ENCODE measurements at regions not wholly inside any gene's neighbourhood (a gene's known extent, or its start where the extent isn't known, plus 50 kb on each side); places are given as distances from the start of the nearest gene placed in this dataset.

- CTCF ChIA-PET: no interaction called here
Observed at GRCh38 chr5:5615569-5615968, 193.1 kb downstream of the ICE1 start.

GRCh38 chr5:5613261-5613990 is 190.9 kb downstream of the ICE1 start:
- TF ChIP-seq MYC (IDR thresholded peaks at IDR 0.05; ENCODE audit: low read depth, low read length) (no peak), JUN (IDR thresholded peaks at IDR 0.05; ENCODE audit: borderline replicate concordance, insufficient read depth, insufficient read length, low read depth) (no peak)
- no peak overlapping the region for H3K27ac ChIP-seq (ENCODE audit: insufficient read depth, low read depth, low read length)
- dilution Hi-C loops (cut with MboI; ENCODE audit: extremely low pct_ligation_motif_present, low sequenced_read_pairs): no loop called here

More at GRCh38 chr5:5615569-5615968, 193.1 kb downstream of the ICE1 start:
- H2AFZ ChIP-seq (ENCODE audit: low read depth, low read length): no peak overlapping the region
- BruUV-seq (replicated peaks): no TSS peak
- no peak overlapping the region for H3K27ac ChIP-seq (ENCODE audit: insufficient read depth, low read depth, low read length)
- no peaks in the 10 kb centered on the region for H3K9me1 ChIP-seq (replicated peaks; ENCODE audit: control insufficient read depth, extremely low read depth, insufficient read depth, low read length)
- no peak for DNase-seq (ENCODE audit: low read depth, low spot score)
- H3K4me1 ChIP-seq (ENCODE audit: control insufficient read depth, extremely low read depth, insufficient read depth, low read length): no peaks in the 10 kb centered on the region
- FAIRE-seq: no peak
- peaks cover 2% of the 10 kb centered on the region for H3K9me3 ChIP-seq (replicated peaks; ENCODE audit: control insufficient read depth, insufficient read depth, low read length)
- intact Hi-C loops (cut with micrococcal nuclease): no loop called here
- dilution Hi-C loops (cut with MboI; ENCODE audit: extremely low pct_ligation_motif_present, low sequenced_read_pairs): no loop called here
- H3K36me3 ChIP-seq (ENCODE audit: control insufficient read depth in 2 of 2, extremely low read depth in 1 of 2, insufficient read depth in 2 of 2, low read length in 2 of 2): no peaks in the 10 kb centered on the region
- H3K9ac ChIP-seq (replicated peaks; ENCODE audit: extremely low read depth, insufficient read depth, low read length): no peak overlapping the region
- H3K4me3 ChIP-seq (replicated peaks in 1 of 3; ENCODE audit: insufficient read depth in 1 of 3, low read depth in 1 of 3, low read length in 3 of 3): no peak overlapping the region
- no peak for TF ChIP-seq MAX (IDR thresholded peaks at IDR 0.05; ENCODE audit: insufficient read depth, insufficient read length)
- TF ChIP-seq FOS (IDR thresholded peaks at IDR 0.05; ENCODE audit: borderline replicate concordance, insufficient read depth, low read length): no peak
- TF ChIP-seq GATA2 (IDR thresholded peaks at IDR 0.05; ENCODE audit: insufficient read depth, insufficient read length, low read depth, low read length): no peak
- no peak for TF ChIP-seq JUN (IDR thresholded peaks at IDR 0.05; ENCODE audit: borderline replicate concordance, insufficient read depth, insufficient read length, low read depth)
- no peak for TF ChIP-seq POLR2A (IDR thresholded peaks at IDR 0.05; ENCODE audit: low read depth, low read length)
- H3K27me3 ChIP-seq (ENCODE audit: control insufficient read depth in 2 of 2, insufficient read depth in 2 of 2, low read length in 2 of 2): no peaks in the 10 kb centered on the region
- H4K20me1 ChIP-seq (replicated peaks; ENCODE audit: control insufficient read depth, extremely low read depth, insufficient read depth, low read length): no peaks in the 10 kb centered on the region
- POLR2A ChIA-PET: no interaction called here
- H3K4me2 ChIP-seq (ENCODE audit: insufficient read depth, low read length): no peak overlapping the region
- H3K79me2 ChIP-seq (ENCODE audit: control insufficient read depth, insufficient read depth, low read length): no peaks in the 10 kb centered on the region

More at GRCh38 chr5:5613261-5613990, 190.9 kb downstream of the ICE1 start:
- Histone ChIP-seq H3K36me3 (ENCODE audit: control insufficient read depth in 2 of 2, extremely low read depth in 1 of 2, insufficient read depth in 2 of 2, low read length in 2 of 2) (no peaks in the 10 kb centered on the region), H3K4me3 (replicated peaks in 1 of 3; ENCODE audit: insufficient read depth in 1 of 3, low read depth in 1 of 3, low read length in 3 of 3) (no peak overlapping the region), H3K27me3 (ENCODE audit: control insufficient read depth in 2 of 2, insufficient read depth in 2 of 2, low read length in 2 of 2) (no peaks in the 10 kb centered on the region), H4K20me1 (replicated peaks; ENCODE audit: control insufficient read depth, extremely low read depth, insufficient read depth, low read length) (no peaks in the 10 kb centered on the region), H2AFZ (ENCODE audit: low read depth, low read length) (no peak overlapping the region), H3K9me3 (replicated peaks; ENCODE audit: control insufficient read depth, insufficient read depth, low read length) (peaks cover 2% of the 10 kb centered on the region), H3K9ac (replicated peaks; ENCODE audit: extremely low read depth, insufficient read depth, low read length) (no peak overlapping the region), H3K9me1 (replicated peaks; ENCODE audit: control insufficient read depth, extremely low read depth, insufficient read depth, low read length) (no peaks in the 10 kb centered on the region), H3K79me2 (ENCODE audit: control insufficient read depth, insufficient read depth, low read length) (no peaks in the 10 kb centered on the region), H3K4me1 (ENCODE audit: control insufficient read depth, extremely low read depth, insufficient read depth, low read length) (no peaks in the 10 kb centered on the region), H3K4me2 (ENCODE audit: insufficient read depth, low read length) (no peak overlapping the region)
- BruUV-seq (replicated peaks): no TSS peak
- intact Hi-C loops (cut with micrococcal nuclease): no loop called here
- POLR2A ChIA-PET: no interaction called here
- CTCF ChIA-PET: no interaction called here
- DNase-seq (ENCODE audit: low read depth, low spot score) (no peak), FAIRE-seq (no peak)
